HEK293T (cell line): ENCODE measurements at regions not wholly inside any gene's neighbourhood (a gene's known extent, or its start where the extent isn't known, plus 50 kb on each side); places are given as distances from the start of the nearest gene placed in this dataset.

ENCODE experiments used
- BHLHE40 ChIP-seq: fragments of 450-650 bp; IDR thresholded peaks from 2 replicates; pipeline ENCODE4 v1.6.1; 2016; ENCODE audit warnings: mild to moderate bottlenecking, moderate library complexity, borderline replicate concordance
- CTBP1 ChIP-seq: fragments of 450-650 bp; IDR thresholded peaks from 2 replicates; pipeline ENCODE4 v1.6.1; 2016; ENCODE audit warnings: borderline replicate concordance
- ELF4 ChIP-seq: fragments of 450-650 bp; IDR thresholded peaks from 2 replicates; pipeline ENCODE4 v1.6.1; 2017; ENCODE audit warnings: antibody characterized with exemption
- FOXA1 ChIP-seq: fragments of 450-650 bp; IDR thresholded peaks from 2 replicates; pipeline ENCODE4 v1.6.1; 2016; ENCODE audit warnings: mild to moderate bottlenecking
- FOXK2 ChIP-seq: fragments of 450-650 bp; IDR thresholded peaks from 2 replicates; pipeline ENCODE4 v1.6.1; 2016; ENCODE audit warnings: mild to moderate bottlenecking
- PKNOX1 ChIP-seq: fragments of 450-650 bp; IDR thresholded peaks from 2 replicates; pipeline ENCODE4 v1.6.1; 2016
- SP1 ChIP-seq: fragments of 450-650 bp; IDR thresholded peaks from 2 replicates; pipeline ENCODE4 v1.6.1; 2017

GRCh38 chr12:125454786-125455480, 389.7 kb downstream of the AACS start:
- TF ChIP-seq PKNOX1 (no peak), CTBP1 (no peak), BHLHE40 (no peak), SP1 (no peak), FOXA1 (no peak), ELF4 (no peak), FOXK2 (no peak)
